ENCODE measurements at regions not wholly inside any gene's neighbourhood (a gene's known extent, or its start where the extent isn't known, plus 50 kb on each side); places are given as distances from the start of the nearest gene placed in this dataset.
A peak's percentile ranks its signal among the peaks of the same experiment; 100 is the strongest.

GRCh38 chr6:14252271-14252850 lies 134.8 kb downstream of the CD83 start:
- no peak for DNase-seq (ENCODE audit: low read depth in 2 of 3, low spot score in 2 of 3)

- no peak for DNase-seq (ENCODE audit: low read depth in 2 of 3, low spot score in 2 of 3)
Measured at GRCh38 chr6:14254505-14254904, 136.9 kb downstream of the CD83 start.

- no peak for DNase-seq (ENCODE audit: low read depth in 2 of 3, low spot score in 2 of 3)
Measured at GRCh38 chr6:14255916-14256315, 138.3 kb downstream of the CD83 start.

GRCh38 chr6:14258117-14258516 lies 140.5 kb downstream of the CD83 start:
- no peak for DNase-seq (ENCODE audit: low read depth in 2 of 3, low spot score in 2 of 3)

- no peak for DNase-seq (ENCODE audit: low read depth in 2 of 3, low spot score in 2 of 3)
Measured at GRCh38 chr6:14258695-14259593, 141.4 kb downstream of the CD83 start.

GRCh38 chr6:14259594-14260152 lies 142.1 kb downstream of the CD83 start:
- DNase-seq (ENCODE audit: low read depth in 2 of 3, low spot score in 2 of 3) = no peak

- DNase-seq (ENCODE audit: low read depth in 2 of 3, low spot score in 2 of 3) = no peak
Measured at GRCh38 chr6:14260839-14261238, 143.3 kb downstream of the CD83 start.

GRCh38 chr6:14263881-14264424 lies 146.4 kb downstream of the CD83 start:
- DNase-seq (ENCODE audit: low read depth in 2 of 3, low spot score in 2 of 3) = no peak

GRCh38 chr6:14265049-14266021 lies 147.8 kb downstream of the CD83 start:
- DNase-seq (ENCODE audit: low read depth in 2 of 3, low spot score in 2 of 3) = no peak

GRCh38 chr6:14266266-14266665 lies 148.7 kb downstream of the CD83 start:
- no peak for DNase-seq (ENCODE audit: low read depth in 2 of 3, low spot score in 2 of 3)

- no peak for DNase-seq (ENCODE audit: low read depth in 2 of 3, low spot score in 2 of 3)
Measured at GRCh38 chr6:14267885-14268660, 150.5 kb downstream of the CD83 start.

- DNase-seq (ENCODE audit: low read depth in 2 of 3, low spot score in 2 of 3) = no peak
Measured at GRCh38 chr6:14269436-14269835, 151.9 kb downstream of the CD83 start.

- DNase-seq (ENCODE audit: low read depth in 2 of 3, low spot score in 2 of 3) = no peak
Measured at GRCh38 chr6:14270142-14270893, 152.7 kb downstream of the CD83 start.

- peak in 2 of 3 experiments; percentile 21 to 23 for DNase-seq (ENCODE audit: low read depth in 2 of 3, low spot score in 2 of 3)
Measured at GRCh38 chr6:14270925-14271788, 153.6 kb downstream of the CD83 start.

GRCh38 chr6:14271789-14272736 lies 154.5 kb downstream of the CD83 start:
- no peak for DNase-seq (ENCODE audit: low read depth in 2 of 3, low spot score in 2 of 3)

GRCh38 chr6:14272737-14273085 lies 155.1 kb downstream of the CD83 start:
- no peak for DNase-seq (ENCODE audit: low read depth in 2 of 3, low spot score in 2 of 3)

GRCh38 chr6:14273191-14273590 lies 155.6 kb downstream of the CD83 start:
- DNase-seq (ENCODE audit: low read depth in 2 of 3, low spot score in 2 of 3) = no peak
